LHCN-M2 (cell line): ENCODE measurements at regions not wholly inside any gene's neighbourhood (a gene's known extent, or its start where the extent isn't known, plus 50 kb on each side); places are given as distances from the start of the nearest gene placed in this dataset.
A peak's percentile ranks its signal among the peaks of the same experiment; 100 is the strongest.

ENCODE experiments used
- DNase-seq: peaks from one replicate; pipeline ENCODE4 v3.0.0-alpha.2; 2012; ENCODE audit warnings: low read depth

GRCh38 chr5:107293541-107294210 lies 377.1 kb downstream of the EFNA5 start:
- no peak for DNase-seq

GRCh38 chr5:107291866-107292265 lies 378.9 kb downstream of the EFNA5 start:
- DNase-seq = no peak

- DNase-seq = no peak
These were observed 379.8 kb downstream of the EFNA5 start for GRCh38 chr5:107290780-107291398.

GRCh38 chr5:107289030-107289714 lies 381.6 kb downstream of the EFNA5 start:
- DNase-seq = no peak

- no peak for DNase-seq
These were observed 384.2 kb downstream of the EFNA5 start for GRCh38 chr5:107286447-107287098.

GRCh38 chr5:107285772-107286171 lies 385.0 kb downstream of the EFNA5 start:
- no peak for DNase-seq

GRCh38 chr5:107284822-107285525 lies 385.8 kb downstream of the EFNA5 start:
- DNase-seq = peak; percentile 75

- no peak for DNase-seq
These were observed 388.7 kb downstream of the EFNA5 start for GRCh38 chr5:107282061-107282460.

- DNase-seq = no peak
These were observed 392.0 kb downstream of the EFNA5 start for GRCh38 chr5:107278774-107279173.

- DNase-seq = no peak
These were observed 393.1 kb downstream of the EFNA5 start for GRCh38 chr5:107277485-107278125.

- no peak for DNase-seq
These were observed 395.4 kb downstream of the EFNA5 start for GRCh38 chr5:107275333-107275732.

- no peak for DNase-seq
These were observed 396.2 kb downstream of the EFNA5 start for GRCh38 chr5:107274571-107274970.

GRCh38 chr5:107272954-107273353 lies 397.8 kb downstream of the EFNA5 start:
- no peak for DNase-seq

GRCh38 chr5:107272509-107272908 lies 398.2 kb downstream of the EFNA5 start:
- DNase-seq = no peak

- no peak for DNase-seq
These were observed 398.9 kb downstream of the EFNA5 start for GRCh38 chr5:107271682-107272350.

GRCh38 chr5:107270561-107270960 lies 400.2 kb downstream of the EFNA5 start:
- no peak for DNase-seq

GRCh38 chr5:107269678-107270077 lies 401.1 kb downstream of the EFNA5 start:
- DNase-seq = no peak

- no peak for DNase-seq
These were observed 401.5 kb downstream of the EFNA5 start for GRCh38 chr5:107269256-107269655.

GRCh38 chr5:107268241-107268640 lies 402.5 kb downstream of the EFNA5 start:
- DNase-seq = peak; percentile 57

- DNase-seq = no peak
These were observed 404.6 kb downstream of the EFNA5 start for GRCh38 chr5:107266100-107266499.

- no peak for DNase-seq
These were observed 405.5 kb downstream of the EFNA5 start for GRCh38 chr5:107265193-107265592.
